Glomerular visceral epithelial cell (primary cell): ENCODE measurements at regions not wholly inside any gene's neighbourhood (a gene's known extent, or its start where the extent isn't known, plus 50 kb on each side); places are given as distances from the start of the nearest gene placed in this dataset.
"Not testable (repeated sequence)": the region's sequence is repeated elsewhere in the genome, so short reads cannot be mapped to it uniquely, and the experiment has no call there.

Experiments used
- DNase-seq: peaks from one replicate; pipeline ENCODE4 v3.0.0-alpha.2; 2016; ENCODE audit errors: extremely low spot score

GRCh38 chr3:144743225-144743668 is 771.6 kb downstream of the DIPK2A start:
- DNase-seq: no peak

- no peak for DNase-seq
Observed at GRCh38 chr3:144744473-144744872, 772.9 kb downstream of the DIPK2A start.

- no peak for DNase-seq
Observed at GRCh38 chr3:144746631-144747030, 775.0 kb downstream of the DIPK2A start.

- DNase-seq: not testable (repeated sequence)
Observed at GRCh38 chr3:144749536-144750253, 778.1 kb downstream of the DIPK2A start.

GRCh38 chr3:144754076-144754783 is 782.6 kb downstream of the DIPK2A start:
- DNase-seq: no peak

- DNase-seq: no peak
Observed at GRCh38 chr3:144756704-144757440, 785.2 kb downstream of the DIPK2A start.

GRCh38 chr3:144760831-144761230 is 789.2 kb downstream of the DIPK2A start:
- DNase-seq: peak; percentile 1

GRCh38 chr3:144762091-144762490 is 790.5 kb downstream of the DIPK2A start:
- no peak for DNase-seq

GRCh38 chr3:144763878-144764454 is 792.3 kb downstream of the DIPK2A start:
- no peak for DNase-seq

- no peak for DNase-seq
Observed at GRCh38 chr3:144770281-144770680, 798.7 kb downstream of the DIPK2A start.

- peak; percentile 31 for DNase-seq
Observed at GRCh38 chr3:144770915-144771351, 799.3 kb downstream of the DIPK2A start.

GRCh38 chr3:144771381-144771870 is 799.8 kb downstream of the DIPK2A start:
- no peak for DNase-seq

GRCh38 chr3:144772372-144772771 is 800.7 kb downstream of the DIPK2A start:
- DNase-seq: no peak

GRCh38 chr3:144773350-144773749 is 801.7 kb downstream of the DIPK2A start:
- DNase-seq: no peak

GRCh38 chr3:144774897-144775296 is 803.3 kb downstream of the DIPK2A start:
- peak; percentile 1 for DNase-seq

GRCh38 chr3:144775551-144775950 is 803.9 kb downstream of the DIPK2A start:
- DNase-seq: no peak

- no peak for DNase-seq
Observed at GRCh38 chr3:144777906-144778305, 806.3 kb downstream of the DIPK2A start.

GRCh38 chr3:144791034-144791433 is 819.4 kb downstream of the DIPK2A start:
- DNase-seq: no peak

- DNase-seq: no peak
Observed at GRCh38 chr3:144801890-144802289, 830.3 kb downstream of the DIPK2A start.

- no peak for DNase-seq
Observed at GRCh38 chr3:144809380-144809779, 837.8 kb downstream of the DIPK2A start.

GRCh38 chr3:144810160-144810559 is 838.5 kb downstream of the DIPK2A start:
- DNase-seq: no peak

GRCh38 chr3:144815655-144816054 is 844.0 kb downstream of the DIPK2A start:
- DNase-seq: no peak
